ENCODE measurements at regions not wholly inside any gene's neighbourhood (a gene's known extent, or its start where the extent isn't known, plus 50 kb on each side); places are given as distances from the start of the nearest gene placed in this dataset.

DNA sequence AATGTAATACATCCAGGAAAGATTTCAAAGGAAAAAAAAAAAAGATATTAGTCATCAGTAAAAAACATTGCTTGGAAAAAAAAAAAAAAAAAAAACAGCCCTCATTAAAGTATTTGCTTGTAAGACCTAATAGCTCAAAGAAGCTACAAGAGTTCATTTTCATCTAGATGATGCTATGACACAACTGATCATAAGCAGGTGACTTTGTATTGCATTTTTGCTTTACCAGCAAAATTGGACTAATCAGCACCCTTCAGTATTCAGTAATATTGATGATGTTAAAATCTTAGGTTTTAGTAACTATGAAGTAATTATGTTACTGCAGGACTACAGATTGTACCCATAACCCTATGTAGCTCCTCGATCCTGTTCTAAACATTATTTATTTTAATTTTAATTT lies 214.7 kb upstream of the CADM2 start:
- H3K9me3 ChIP-seq = no peaks in the 10 kb centered on the region
- no peak overlapping the region for H3K4me3 ChIP-seq
- intact Hi-C loops (cut with DNase I; ENCODE audit: low total_unique reads) = no loop called here
- TF ChIP-seq, protein P1, sequence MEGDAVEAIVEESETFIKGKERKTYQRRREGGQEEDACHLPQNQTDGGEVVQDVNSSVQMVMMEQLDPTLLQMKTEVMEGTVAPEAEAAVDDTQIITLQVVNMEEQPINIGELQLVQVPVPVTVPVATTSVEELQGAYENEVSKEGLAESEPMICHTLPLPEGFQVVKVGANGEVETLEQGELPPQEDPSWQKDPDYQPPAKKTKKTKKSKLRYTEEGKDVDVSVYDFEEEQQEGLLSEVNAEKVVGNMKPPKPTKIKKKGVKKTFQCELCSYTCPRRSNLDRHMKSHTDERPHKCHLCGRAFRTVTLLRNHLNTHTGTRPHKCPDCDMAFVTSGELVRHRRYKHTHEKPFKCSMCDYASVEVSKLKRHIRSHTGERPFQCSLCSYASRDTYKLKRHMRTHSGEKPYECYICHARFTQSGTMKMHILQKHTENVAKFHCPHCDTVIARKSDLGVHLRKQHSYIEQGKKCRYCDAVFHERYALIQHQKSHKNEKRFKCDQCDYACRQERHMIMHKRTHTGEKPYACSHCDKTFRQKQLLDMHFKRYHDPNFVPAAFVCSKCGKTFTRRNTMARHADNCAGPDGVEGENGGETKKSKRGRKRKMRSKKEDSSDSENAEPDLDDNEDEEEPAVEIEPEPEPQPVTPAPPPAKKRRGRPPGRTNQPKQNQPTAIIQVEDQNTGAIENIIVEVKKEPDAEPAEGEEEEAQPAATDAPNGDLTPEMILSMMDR (IDR thresholded peaks at IDR 0.05) = no peak
- no peak overlapping the region for H3K27ac ChIP-seq
- no peak for DNase-seq
- no peaks in the 10 kb centered on the region for H3K4me1 ChIP-seq
- no peaks in the 10 kb centered on the region for H3K27me3 ChIP-seq
- no peaks in the 10 kb centered on the region for H3K36me3 ChIP-seq

DNA sequence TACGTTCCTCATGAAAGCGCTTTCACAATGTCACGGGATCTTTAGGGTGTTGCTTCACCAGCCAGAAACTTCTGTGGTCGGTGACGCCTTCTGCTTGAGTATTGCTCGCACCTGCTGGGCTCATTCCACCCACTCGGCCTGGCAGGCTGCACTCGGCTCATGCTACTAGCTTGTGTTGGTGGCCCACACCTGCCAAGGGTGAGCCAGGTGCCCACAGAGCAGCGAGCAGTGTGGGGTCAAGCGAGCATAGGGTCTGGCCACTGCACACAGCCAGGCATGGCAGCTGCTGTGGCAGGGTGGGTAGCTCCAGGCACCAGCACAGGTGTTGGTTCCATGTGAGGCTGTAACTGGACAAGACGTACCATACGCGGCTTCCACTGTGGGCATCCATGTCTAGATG lies 202.9 kb upstream of the CADM2 start:
- TF ChIP-seq, protein P1 (IDR thresholded peaks at IDR 0.05) = no peak
- intact Hi-C loops (cut with DNase I; ENCODE audit: low total_unique reads) = no loop called here

DNA sequence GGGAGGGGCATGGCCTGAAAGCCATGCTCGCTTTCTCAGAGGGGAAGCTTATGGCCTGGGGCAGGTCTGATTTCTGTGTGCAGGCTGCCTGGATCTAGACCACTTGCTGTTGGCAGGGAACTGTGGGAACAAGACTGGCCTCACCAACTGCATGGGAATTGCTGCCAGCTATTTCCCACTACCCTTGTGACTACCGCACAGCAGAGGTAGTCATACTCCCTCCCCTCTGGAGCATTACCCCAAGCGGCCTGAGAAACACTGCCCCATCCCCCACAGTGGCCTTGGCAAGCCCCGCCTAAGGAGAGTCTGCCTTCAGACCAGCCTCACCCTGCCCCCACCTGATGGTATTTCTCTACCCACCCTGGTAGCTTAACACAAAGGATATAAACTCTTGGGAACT lies 199.4 kb upstream of the CADM2 start:
- H3K36me3 ChIP-seq = no peaks in the 10 kb centered on the region
- TF ChIP-seq, protein P1 (IDR thresholded peaks at IDR 0.05) = no peak

More for the DNA sequence above, 202.9 kb upstream of the CADM2 start:
- no peak overlapping the region for H3K27ac ChIP-seq
- H3K9me3 ChIP-seq = peaks cover 0 to 5% (median 0%) of the 10 kb centered on the region in 3 donors
- no peaks in the 10 kb centered on the region for H3K4me1 ChIP-seq
- DNase-seq = no peak
- no peaks in the 10 kb centered on the region for H3K27me3 ChIP-seq
- H3K4me3 ChIP-seq = no peak overlapping the region
- H3K36me3 ChIP-seq = no peaks in the 10 kb centered on the region

DNA sequence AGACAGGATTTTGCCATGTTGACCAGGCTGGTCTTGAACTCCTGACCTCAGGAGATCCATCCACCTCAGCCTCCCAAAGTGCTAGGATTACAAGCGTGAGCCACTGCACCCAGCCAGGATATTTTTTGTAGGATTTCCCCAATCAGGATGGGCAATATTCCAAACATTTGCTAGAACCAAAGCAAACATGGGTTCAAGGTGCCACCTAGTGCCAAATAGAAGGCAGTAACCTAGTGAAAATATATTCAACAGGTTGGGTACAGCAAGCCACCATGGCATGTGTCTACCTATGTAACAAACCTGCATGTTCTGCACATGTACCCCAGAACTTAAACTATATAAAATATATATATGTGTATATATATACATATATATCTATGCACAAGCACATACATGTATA lies 185.9 kb upstream of the CADM2 start:
- no peaks in the 10 kb centered on the region for H3K36me3 ChIP-seq
- intact Hi-C loops (cut with DNase I; ENCODE audit: low total_unique reads) = no loop called here
- H3K9me3 ChIP-seq = no peaks in the 10 kb centered on the region
- H3K27me3 ChIP-seq = no peaks in the 10 kb centered on the region
- no peaks in the 10 kb centered on the region for H3K4me1 ChIP-seq
- H3K27ac ChIP-seq = no peak overlapping the region
- DNase-seq = no peak
- TF ChIP-seq, protein P1 (IDR thresholded peaks at IDR 0.05) = no peak
- no peak overlapping the region for H3K4me3 ChIP-seq

More for the DNA sequence above, 199.4 kb upstream of the CADM2 start:
- no peak overlapping the region for H3K27ac ChIP-seq
- DNase-seq = no peak
- H3K4me1 ChIP-seq = no peaks in the 10 kb centered on the region
- intact Hi-C loops (cut with DNase I; ENCODE audit: low total_unique reads) = no loop called here
- no peaks in the 10 kb centered on the region for H3K9me3 ChIP-seq
- H3K4me3 ChIP-seq = no peak overlapping the region
- H3K27me3 ChIP-seq = no peaks in the 10 kb centered on the region

DNA sequence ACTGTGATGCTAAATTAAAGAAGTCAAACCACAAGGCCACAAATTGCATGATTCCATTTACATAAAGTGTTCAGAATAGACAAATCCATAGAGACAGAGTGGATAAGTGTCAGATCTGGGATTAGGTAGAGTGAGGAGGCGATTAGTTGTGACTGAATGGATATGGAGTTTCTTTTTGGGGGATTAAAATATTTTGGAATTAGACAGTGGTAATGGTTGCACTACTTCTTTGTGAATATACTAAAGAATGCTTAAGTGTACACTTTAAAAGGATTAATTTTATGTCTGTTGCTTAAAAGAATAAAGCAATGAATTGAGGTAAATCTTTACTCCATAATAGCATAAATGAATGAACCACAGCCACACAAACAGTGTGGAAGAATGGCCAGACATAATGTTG lies 175.5 kb upstream of the CADM2 start:
- TF ChIP-seq, protein P1 (IDR thresholded peaks at IDR 0.05) = no peak
- no peaks in the 10 kb centered on the region for H3K27me3 ChIP-seq
- H3K4me1 ChIP-seq = no peaks in the 10 kb centered on the region
- no peak overlapping the region for H3K27ac ChIP-seq
- H3K9me3 ChIP-seq = peaks cover 0 to 3% (median 0%) of the 10 kb centered on the region in 3 donors
- intact Hi-C loops (cut with DNase I; ENCODE audit: low total_unique reads) = no loop called here
- no peaks in the 10 kb centered on the region for H3K36me3 ChIP-seq
- H3K4me3 ChIP-seq = no peak overlapping the region
- no peak for DNase-seq

DNA sequence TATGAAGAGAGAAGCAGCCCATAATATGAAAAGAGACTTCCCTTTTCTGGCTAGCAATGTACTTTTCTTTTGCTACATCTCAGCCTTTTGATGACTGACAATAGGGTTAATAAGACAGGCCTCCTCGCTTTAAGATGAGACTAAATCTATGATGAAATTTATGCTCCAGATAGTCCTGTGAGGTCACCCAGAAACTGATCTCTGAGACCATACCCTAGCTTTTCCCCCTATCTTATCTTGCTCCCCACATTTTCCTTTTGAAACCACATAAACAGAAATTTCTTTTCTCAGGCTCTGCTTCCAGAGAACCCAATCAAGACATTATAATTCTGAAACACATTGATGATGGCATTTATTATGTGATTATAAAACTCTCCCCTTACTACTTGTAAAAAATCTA lies 168.8 kb upstream of the CADM2 start:
- H3K4me1 ChIP-seq = no peaks in the 10 kb centered on the region
- no peak for DNase-seq
- no peaks in the 10 kb centered on the region for H3K9me3 ChIP-seq
- TF ChIP-seq, protein P1 (IDR thresholded peaks at IDR 0.05) = no peak
- no peak overlapping the region for H3K27ac ChIP-seq
- intact Hi-C loops (cut with DNase I; ENCODE audit: low total_unique reads) = no loop called here
- no peaks in the 10 kb centered on the region for H3K27me3 ChIP-seq
- no peaks in the 10 kb centered on the region for H3K36me3 ChIP-seq
- no peak overlapping the region for H3K4me3 ChIP-seq
